ENCODE measurements at regions not wholly inside any gene's neighbourhood (a gene's known extent, or its start where the extent isn't known, plus 50 kb on each side); places are given as distances from the start of the nearest gene placed in this dataset.

DNA sequence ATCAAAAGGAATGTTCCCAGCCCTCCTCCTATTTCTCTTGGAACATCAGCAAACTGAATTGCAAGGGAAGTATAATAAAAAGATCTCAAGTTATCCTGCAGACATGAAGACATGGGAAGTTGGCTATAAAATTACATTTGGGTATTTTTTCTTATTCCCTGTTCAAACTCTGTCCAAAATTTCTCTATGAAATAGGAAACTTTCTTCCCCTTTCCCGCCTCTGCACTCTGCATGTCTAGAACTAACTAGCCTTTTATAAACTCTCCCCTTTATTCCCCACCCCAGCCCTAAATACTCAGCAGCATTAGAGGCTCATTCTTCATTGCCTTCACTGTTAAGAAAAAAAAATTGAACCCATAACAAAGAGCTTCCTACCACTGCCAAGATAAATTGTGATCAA, 126.7 kb upstream of the EDNRA start:
- no peak overlapping the region for H2AFZ ChIP-seq (ENCODE audit: low read depth, low read length, severe bottlenecking)
- H3K4me3 ChIP-seq (ENCODE audit: insufficient read depth, low read length, poor library complexity, severe bottlenecking): no peak overlapping the region
- no peaks in the 10 kb centered on the region for H3K9me3 ChIP-seq (ENCODE audit: insufficient read depth, low read length)
- no peaks in the 10 kb centered on the region for H4K20me1 ChIP-seq (ENCODE audit: low read depth, low read length)
- no peak overlapping the region for H3K4me2 ChIP-seq (ENCODE audit: low read depth, low read length, poor library complexity, severe bottlenecking)
- H3K36me3 ChIP-seq (ENCODE audit: low read length): no peaks in the 10 kb centered on the region
- H3F3A ChIP-seq (ENCODE audit: insufficient read depth): no peaks in the 10 kb centered on the region
- no peaks in the 10 kb centered on the region for H3K79me2 ChIP-seq (ENCODE audit: insufficient read depth, low read length)
- TF ChIP-seq CTCF (IDR thresholded peaks at IDR 0.05; ENCODE audit: insufficient read depth, low read length, poor library complexity, severe bottlenecking) (no peak), EZH2phosphoT487 (conservative IDR thresholded peaks at IDR 0.05; ENCODE audit: low read length) (no peak)
- H3K9ac ChIP-seq (ENCODE audit: low read length): no peak overlapping the region
- no peak overlapping the region for H3K27ac ChIP-seq (ENCODE audit: low read depth, low read length)
- no peaks in the 10 kb centered on the region for H3K9me2 ChIP-seq (replicated peaks; ENCODE audit: insufficient read depth, low read length)
- no peaks in the 10 kb centered on the region for H3K27me3 ChIP-seq (ENCODE audit: low read length)

DNA sequence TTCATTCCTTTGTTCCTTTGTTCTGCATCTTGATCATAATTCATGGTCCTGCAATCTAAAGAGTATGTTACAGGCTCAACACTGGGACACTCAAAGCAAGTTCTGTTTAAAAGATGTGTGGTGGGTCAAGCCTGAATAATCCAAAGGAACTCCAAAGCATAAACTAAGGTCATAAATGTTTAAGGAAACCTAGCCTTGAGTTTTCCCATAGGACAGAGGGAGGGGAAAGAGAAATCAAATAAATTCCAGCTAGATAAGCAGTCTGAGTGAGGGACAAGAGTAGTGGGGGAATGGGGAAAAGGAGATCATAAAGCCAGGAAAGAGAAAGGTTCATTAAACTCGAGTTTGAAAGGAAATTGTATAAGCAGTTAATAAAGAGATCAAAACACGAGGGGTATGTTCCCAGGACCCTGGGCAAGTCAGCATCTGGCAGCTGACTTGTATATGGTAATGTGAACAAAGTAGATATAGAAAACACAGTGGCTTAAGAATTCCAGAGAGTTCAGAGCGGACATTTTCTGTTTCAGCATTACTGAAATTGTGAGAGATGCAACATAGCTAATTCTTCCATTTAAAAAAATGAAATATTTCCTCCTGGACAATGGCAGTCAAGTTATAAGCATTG, 125.8 kb upstream of the EDNRA start:
- Histone ChIP-seq H3K27me3 (ENCODE audit: low read length) (no peaks in the 10 kb centered on the region), H3K9me2 (replicated peaks; ENCODE audit: insufficient read depth, low read length) (no peaks in the 10 kb centered on the region), H3K4me2 (ENCODE audit: low read depth, low read length, poor library complexity, severe bottlenecking) (no peak overlapping the region), H3K36me3 (ENCODE audit: low read length) (no peaks in the 10 kb centered on the region), H3K9me3 (ENCODE audit: insufficient read depth, low read length) (no peaks in the 10 kb centered on the region), H3K27ac (ENCODE audit: low read depth, low read length) (no peak overlapping the region), H3K79me2 (ENCODE audit: insufficient read depth, low read length) (no peaks in the 10 kb centered on the region), H3K9ac (ENCODE audit: low read length) (no peak overlapping the region), H3K4me3 (ENCODE audit: insufficient read depth, low read length, poor library complexity, severe bottlenecking) (no peak overlapping the region), H2AFZ (ENCODE audit: low read depth, low read length, severe bottlenecking) (no peak overlapping the region), H3F3A (ENCODE audit: insufficient read depth) (no peaks in the 10 kb centered on the region), H4K20me1 (ENCODE audit: low read depth, low read length) (no peaks in the 10 kb centered on the region)
- no peak for TF ChIP-seq CTCF (IDR thresholded peaks at IDR 0.05; ENCODE audit: insufficient read depth, low read length, poor library complexity, severe bottlenecking)
- no peak for TF ChIP-seq EZH2phosphoT487 (conservative IDR thresholded peaks at IDR 0.05; ENCODE audit: low read length)

GRCh38 chr4:147355847-147356246, 125.0 kb upstream of the EDNRA start:
- H2AFZ ChIP-seq (ENCODE audit: low read depth, low read length, severe bottlenecking): no peak overlapping the region
- H3K27me3 ChIP-seq (ENCODE audit: low read length): no peaks in the 10 kb centered on the region
- no peaks in the 10 kb centered on the region for H3K9me3 ChIP-seq (ENCODE audit: insufficient read depth, low read length)
- H3F3A ChIP-seq (ENCODE audit: insufficient read depth): no peaks in the 10 kb centered on the region
- no peak overlapping the region for H3K4me3 ChIP-seq (ENCODE audit: insufficient read depth, low read length, poor library complexity, severe bottlenecking)
- H3K27ac ChIP-seq (ENCODE audit: low read depth, low read length): no peak overlapping the region
- TF ChIP-seq EZH2phosphoT487 (conservative IDR thresholded peaks at IDR 0.05; ENCODE audit: low read length) (no peak), CTCF (IDR thresholded peaks at IDR 0.05; ENCODE audit: insufficient read depth, low read length, poor library complexity, severe bottlenecking) (no peak)
- H3K36me3 ChIP-seq (ENCODE audit: low read length): no peaks in the 10 kb centered on the region
- H3K9me2 ChIP-seq (replicated peaks; ENCODE audit: insufficient read depth, low read length): no peaks in the 10 kb centered on the region
- no peak overlapping the region for H3K4me2 ChIP-seq (ENCODE audit: low read depth, low read length, poor library complexity, severe bottlenecking)
- H3K9ac ChIP-seq (ENCODE audit: low read length): no peak overlapping the region
- H4K20me1 ChIP-seq (ENCODE audit: low read depth, low read length): no peaks in the 10 kb centered on the region
- H3K79me2 ChIP-seq (ENCODE audit: insufficient read depth, low read length): no peaks in the 10 kb centered on the region

All from SU-DHL-6 (cell line).